Fibroblast of pulmonary artery (primary cell): ENCODE measurements at regions not wholly inside any gene's neighbourhood (a gene's known extent, or its start where the extent isn't known, plus 50 kb on each side); places are given as distances from the start of the nearest gene placed in this dataset.

Experiments
- DNase-seq: peaks from one replicate; pipeline ENCODE4 v3.0.0-alpha.2; 2010; ENCODE audit warnings: low read depth
- H3K4me3 ChIP-seq: replicated peaks from 2 replicates; pipeline ENCODE4 v1.5.1; 2011; ENCODE audit warnings: low read depth, mild to moderate bottlenecking, control low read depth, low read length, moderate library complexity
- TF ChIP-seq, protein P1 (sequence below): IDR thresholded peaks from 2 replicates; pipeline ENCODE4 v1.5.1; 2011; ENCODE audit warnings: mild to moderate bottlenecking, control low read depth, low read length, inconsistent platforms; ENCODE audit errors: missing control alignments

DNA sequence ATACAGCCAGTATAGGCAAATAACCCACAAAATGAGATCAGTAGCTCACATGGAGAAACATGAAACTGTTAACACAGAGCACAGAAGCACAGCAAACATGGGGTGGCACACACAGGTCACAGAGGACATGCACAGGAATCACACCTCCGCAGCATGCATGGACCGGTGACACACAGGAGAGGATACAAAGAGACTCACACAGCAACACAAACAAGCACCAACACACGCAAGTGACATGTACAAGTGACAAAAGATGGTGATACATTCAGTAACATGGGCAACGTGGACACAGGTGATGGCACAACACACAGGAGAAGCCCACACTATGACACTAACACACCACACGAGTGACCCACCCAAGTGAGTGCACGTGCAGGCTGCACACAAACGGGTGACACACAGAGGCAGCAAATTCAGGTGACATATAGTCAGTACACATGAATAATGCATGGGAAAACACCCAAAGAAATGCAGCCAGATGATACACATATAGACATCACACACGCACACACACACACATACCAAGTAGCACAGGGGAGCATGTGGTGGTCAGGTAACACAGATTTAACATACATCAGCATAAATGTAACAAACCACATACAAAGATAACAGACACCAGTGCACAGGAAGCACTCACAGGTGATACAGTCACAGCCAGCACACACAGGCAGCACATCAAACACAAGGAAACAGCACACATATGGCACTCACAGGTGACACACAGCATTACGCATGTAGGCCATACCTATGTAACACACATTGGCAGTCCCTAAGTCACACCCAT is 216.0 kb upstream of the SFSWAP start:
- TF ChIP-seq, protein P1, sequence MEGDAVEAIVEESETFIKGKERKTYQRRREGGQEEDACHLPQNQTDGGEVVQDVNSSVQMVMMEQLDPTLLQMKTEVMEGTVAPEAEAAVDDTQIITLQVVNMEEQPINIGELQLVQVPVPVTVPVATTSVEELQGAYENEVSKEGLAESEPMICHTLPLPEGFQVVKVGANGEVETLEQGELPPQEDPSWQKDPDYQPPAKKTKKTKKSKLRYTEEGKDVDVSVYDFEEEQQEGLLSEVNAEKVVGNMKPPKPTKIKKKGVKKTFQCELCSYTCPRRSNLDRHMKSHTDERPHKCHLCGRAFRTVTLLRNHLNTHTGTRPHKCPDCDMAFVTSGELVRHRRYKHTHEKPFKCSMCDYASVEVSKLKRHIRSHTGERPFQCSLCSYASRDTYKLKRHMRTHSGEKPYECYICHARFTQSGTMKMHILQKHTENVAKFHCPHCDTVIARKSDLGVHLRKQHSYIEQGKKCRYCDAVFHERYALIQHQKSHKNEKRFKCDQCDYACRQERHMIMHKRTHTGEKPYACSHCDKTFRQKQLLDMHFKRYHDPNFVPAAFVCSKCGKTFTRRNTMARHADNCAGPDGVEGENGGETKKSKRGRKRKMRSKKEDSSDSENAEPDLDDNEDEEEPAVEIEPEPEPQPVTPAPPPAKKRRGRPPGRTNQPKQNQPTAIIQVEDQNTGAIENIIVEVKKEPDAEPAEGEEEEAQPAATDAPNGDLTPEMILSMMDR = no peak
- DNase-seq = no peak
- no peak overlapping the region for H3K4me3 ChIP-seq

DNA sequence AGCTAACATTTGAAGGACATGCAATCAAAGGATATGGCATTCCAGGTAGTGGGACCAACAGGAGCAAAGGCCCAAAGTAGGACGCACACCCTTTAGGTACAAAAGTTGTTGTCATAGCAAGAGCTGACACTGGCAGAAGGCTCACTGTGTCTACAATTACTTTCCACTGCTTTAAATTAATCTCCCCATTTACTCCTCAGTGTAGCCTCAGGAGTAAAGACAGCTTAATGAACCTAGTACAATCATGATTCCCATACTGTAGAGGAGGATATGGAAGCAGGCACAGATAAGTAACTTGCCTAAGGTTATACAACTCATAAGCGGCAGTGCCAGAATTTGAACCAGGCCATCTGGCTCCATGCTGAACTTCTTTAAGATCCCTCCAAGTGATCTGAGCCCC is 212.9 kb upstream of the SFSWAP start:
- H3K4me3 ChIP-seq = no peak overlapping the region
- no peak for DNase-seq
- TF ChIP-seq, protein P1 = no peak

DNA sequence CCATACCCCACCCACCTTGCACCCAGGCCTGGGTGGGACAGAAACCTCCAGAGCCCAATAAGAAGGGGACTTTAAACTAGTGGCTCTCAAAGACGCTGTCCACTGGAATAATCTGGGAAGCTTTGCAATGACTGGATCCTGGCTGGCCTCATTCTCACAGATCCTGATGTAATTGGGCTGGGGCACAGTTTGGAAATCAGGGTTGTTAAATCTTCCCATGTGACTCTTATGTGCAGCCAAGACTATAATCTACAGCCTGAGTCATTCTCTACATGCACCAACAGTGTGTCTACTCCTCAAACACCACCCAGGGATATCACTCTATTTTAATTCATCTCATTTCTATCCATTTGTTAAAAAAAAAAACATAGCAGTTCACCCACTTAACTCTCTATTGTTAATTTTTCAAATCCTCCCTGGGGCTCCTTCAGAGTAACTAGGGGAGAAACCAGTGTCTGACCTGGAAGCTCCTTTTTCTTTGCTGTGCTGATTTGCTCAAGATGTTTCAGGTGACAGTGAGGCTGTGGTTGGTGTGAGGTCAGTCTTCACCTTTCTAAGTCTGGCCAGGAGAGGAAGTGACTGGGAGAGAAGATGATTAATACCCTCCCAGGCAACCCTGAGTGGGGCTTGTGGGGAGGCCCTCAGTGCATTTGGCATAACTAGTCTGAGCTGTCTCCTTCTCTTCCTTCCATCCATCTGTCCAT is 211.6 kb upstream of the SFSWAP start:
- no peak for DNase-seq
- TF ChIP-seq, protein P1 = no peak
- H3K4me3 ChIP-seq = no peak overlapping the region

DNA sequence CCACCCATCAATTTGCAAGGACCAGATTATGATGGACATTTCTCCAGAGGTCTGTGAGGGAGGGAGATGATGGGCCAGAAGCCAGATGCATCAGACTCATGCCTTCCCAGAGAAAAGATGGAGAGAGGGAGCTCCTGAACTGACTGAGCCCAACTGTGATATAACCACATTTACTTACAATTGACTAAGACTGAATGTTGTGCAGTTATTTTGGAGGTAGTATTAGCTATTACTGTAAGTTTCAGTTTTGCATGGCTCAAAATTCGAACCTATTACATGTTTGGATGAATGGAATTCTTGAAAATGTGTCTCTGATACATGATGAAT is 211.1 kb upstream of the SFSWAP start:
- DNase-seq = no peak
- H3K4me3 ChIP-seq = no peak overlapping the region
- TF ChIP-seq, protein P1 = no peak

DNA sequence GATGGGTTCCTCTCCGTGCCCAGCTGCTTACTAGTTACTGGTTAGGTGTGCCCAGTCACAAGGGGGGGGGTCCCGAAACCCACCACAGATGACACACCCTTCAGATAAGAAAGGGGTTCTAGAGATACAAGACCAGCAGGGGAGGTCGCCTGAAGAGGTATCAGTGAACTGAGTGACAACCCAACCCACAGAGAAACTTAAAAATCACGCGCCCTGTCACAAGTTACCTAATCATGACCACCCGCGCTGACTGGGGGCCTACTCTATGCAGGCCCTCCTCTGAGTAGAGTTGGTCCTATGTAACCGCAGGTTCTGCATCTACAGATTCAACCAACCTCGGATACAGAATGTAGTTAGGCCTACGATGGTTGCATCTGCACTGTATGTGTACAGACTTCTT is 210.3 kb upstream of the SFSWAP start:
- TF ChIP-seq, protein P1 = no peak
- no peak overlapping the region for H3K4me3 ChIP-seq
- no peak for DNase-seq

DNA sequence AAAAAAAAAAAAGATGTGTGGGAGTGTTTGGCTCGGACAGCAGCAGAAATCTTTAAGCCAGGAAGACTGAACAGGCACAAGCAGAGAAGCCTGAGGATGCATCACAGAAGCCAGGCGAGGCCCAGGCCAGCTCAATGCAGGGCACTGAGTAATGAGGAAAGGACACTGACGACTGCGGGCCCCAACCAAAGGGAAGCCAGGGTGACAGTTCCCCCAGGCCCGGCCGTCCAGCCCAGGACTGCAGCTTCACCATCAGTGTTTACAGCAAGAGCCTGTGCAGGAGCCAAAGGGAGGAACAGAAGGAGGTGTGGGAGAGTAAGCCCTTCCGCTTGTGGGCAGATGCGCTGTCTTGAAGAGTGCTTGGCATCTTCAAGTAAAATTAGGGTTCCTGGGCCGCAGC is 205.3 kb upstream of the SFSWAP start:
- no peak overlapping the region for H3K4me3 ChIP-seq
- TF ChIP-seq, protein P1 = no peak
- DNase-seq = no peak
